ENCODE measurements at regions not wholly inside any gene's neighbourhood (a gene's known extent, or its start where the extent isn't known, plus 50 kb on each side); places are given as distances from the start of the nearest gene placed in this dataset.

GRCh38 chr13:99892866-99893504 lies 78.6 kb downstream of the ZIC5 start:
- DNase-seq (ENCODE audit: low read depth), result no peak

- no peak for DNase-seq (ENCODE audit: low read depth)
Observed at GRCh38 chr13:99892196-99892613, 79.4 kb downstream of the ZIC5 start.

GRCh38 chr13:99886706-99887105 lies 84.9 kb downstream of the ZIC5 start:
- DNase-seq (ENCODE audit: low read depth), result no peak

- no peak for DNase-seq (ENCODE audit: low read depth)
Observed at GRCh38 chr13:99884913-99885312, 86.7 kb downstream of the ZIC5 start.

- no peak for DNase-seq (ENCODE audit: low read depth)
Observed at GRCh38 chr13:99883805-99884204, 87.8 kb downstream of the ZIC5 start.

- no peak for DNase-seq (ENCODE audit: low read depth)
Observed at GRCh38 chr13:99878921-99879610, 92.5 kb downstream of the ZIC5 start.

GRCh38 chr13:99876651-99877050 lies 94.9 kb downstream of the ZIC5 start:
- DNase-seq (ENCODE audit: low read depth), result no peak

- DNase-seq (ENCODE audit: low read depth), result no peak
Observed at GRCh38 chr13:99875391-99875790, 96.2 kb downstream of the ZIC5 start.

- DNase-seq (ENCODE audit: low read depth), result no peak
Observed at GRCh38 chr13:99873832-99874430, 97.6 kb downstream of the ZIC5 start.

GRCh38 chr13:99873141-99873540 lies 98.4 kb downstream of the ZIC5 start:
- no peak for DNase-seq (ENCODE audit: low read depth)

GRCh38 chr13:99871249-99871898 lies 100.2 kb downstream of the ZIC5 start:
- DNase-seq (ENCODE audit: low read depth), result no peak

GRCh38 chr13:99870541-99870940 lies 101.0 kb downstream of the ZIC5 start:
- no peak for DNase-seq (ENCODE audit: low read depth)

GRCh38 chr13:99869830-99870229 lies 101.7 kb downstream of the ZIC5 start:
- DNase-seq (ENCODE audit: low read depth), result no peak

- DNase-seq (ENCODE audit: low read depth), result no peak
Observed at GRCh38 chr13:99868767-99869166, 102.8 kb downstream of the ZIC5 start.

- DNase-seq (ENCODE audit: low read depth), result no peak
Observed at GRCh38 chr13:99867535-99868257, 103.9 kb downstream of the ZIC5 start.

GRCh38 chr13:99866781-99867180 lies 104.8 kb downstream of the ZIC5 start:
- no peak for DNase-seq (ENCODE audit: low read depth)

GRCh38 chr13:99865420-99865930 lies 106.1 kb downstream of the ZIC5 start:
- no peak for DNase-seq (ENCODE audit: low read depth)

GRCh38 chr13:99864627-99864990 lies 107.0 kb downstream of the ZIC5 start:
- DNase-seq (ENCODE audit: low read depth), result no peak

GRCh38 chr13:99863789-99864626 lies 107.6 kb downstream of the ZIC5 start:
- DNase-seq (ENCODE audit: low read depth), result no peak

- no peak for DNase-seq (ENCODE audit: low read depth)
Observed at GRCh38 chr13:99862244-99862643, 109.3 kb downstream of the ZIC5 start.

- DNase-seq (ENCODE audit: low read depth), result no peak
Observed at GRCh38 chr13:99861771-99862170, 109.8 kb downstream of the ZIC5 start.
